ENCODE measurements at regions not wholly inside any gene's neighbourhood (a gene's known extent, or its start where the extent isn't known, plus 50 kb on each side); places are given as distances from the start of the nearest gene placed in this dataset.

- TF ChIP-seq CTCF (IDR thresholded peaks at IDR 0.05) (no peak), POLR2A (IDR thresholded peaks at IDR 0.05; ENCODE audit: low read depth) (no peak)
These were observed 109.5 kb upstream of the PMEPA1 start for GRCh38 chr20:57819291-57819690.
